ENCODE measurements at regions not wholly inside any gene's neighbourhood (a gene's known extent, or its start where the extent isn't known, plus 50 kb on each side); places are given as distances from the start of the nearest gene placed in this dataset.

GRCh38 chr20:54397292-54398140, 77.9 kb upstream of the DOK5 start:
- no peak for TF ChIP-seq CTCF (conservative IDR thresholded peaks at IDR 0.05; ENCODE audit: low read length)
- H3K4me3 ChIP-seq (ENCODE audit: low read length) = no peak overlapping the region
- DNase-seq (ENCODE audit: low read depth) = no peak

GRCh38 chr20:54398814-54399213, 76.6 kb upstream of the DOK5 start:
- no peak for DNase-seq (ENCODE audit: low read depth)
- H3K4me3 ChIP-seq (ENCODE audit: low read length) = no peak overlapping the region
- no peak for TF ChIP-seq CTCF (conservative IDR thresholded peaks at IDR 0.05; ENCODE audit: low read length)

GRCh38 chr20:54405540-54405939, 69.9 kb upstream of the DOK5 start:
- no peak overlapping the region for H3K4me3 ChIP-seq (ENCODE audit: low read length)
- no peak for DNase-seq (ENCODE audit: low read depth)
- no peak for TF ChIP-seq CTCF (conservative IDR thresholded peaks at IDR 0.05; ENCODE audit: low read length)

- DNase-seq (ENCODE audit: low read depth) = no peak
- TF ChIP-seq CTCF (conservative IDR thresholded peaks at IDR 0.05; ENCODE audit: low read length) = no peak
- H3K4me3 ChIP-seq (ENCODE audit: low read length) = no peak overlapping the region
Observed at GRCh38 chr20:54407459-54407858, 67.9 kb upstream of the DOK5 start.

GRCh38 chr20:54415967-54416366, 59.4 kb upstream of the DOK5 start:
- no peak overlapping the region for H3K4me3 ChIP-seq (ENCODE audit: low read length)
- TF ChIP-seq CTCF (conservative IDR thresholded peaks at IDR 0.05; ENCODE audit: low read length) = no peak
- DNase-seq (ENCODE audit: low read depth) = no peak

GRCh38 chr20:54416770-54417169, 58.6 kb upstream of the DOK5 start:
- no peak for TF ChIP-seq CTCF (conservative IDR thresholded peaks at IDR 0.05; ENCODE audit: low read length)
- DNase-seq (ENCODE audit: low read depth) = no peak
- no peak overlapping the region for H3K4me3 ChIP-seq (ENCODE audit: low read length)

- no peak for DNase-seq (ENCODE audit: low read depth)
- H3K4me3 ChIP-seq (ENCODE audit: low read length) = no peak overlapping the region
- TF ChIP-seq CTCF (conservative IDR thresholded peaks at IDR 0.05; ENCODE audit: low read length) = no peak
Observed at GRCh38 chr20:54419531-54419930, 55.9 kb upstream of the DOK5 start.
